NCI-H2196 treated with DMSO at 0.1 percent for 48 hours (cell line): ENCODE measurements at regions not wholly inside any gene's neighbourhood (a gene's known extent, or its start where the extent isn't known, plus 50 kb on each side); places are given as distances from the start of the nearest gene placed in this dataset.

ENCODE experiments used
- DNase-seq: peaks from one replicate; lab custom pipeline; 2025; ENCODE audit not compliant: unreplicated experiment; lab: John Stamatoyannopoulos, UW

DNA sequence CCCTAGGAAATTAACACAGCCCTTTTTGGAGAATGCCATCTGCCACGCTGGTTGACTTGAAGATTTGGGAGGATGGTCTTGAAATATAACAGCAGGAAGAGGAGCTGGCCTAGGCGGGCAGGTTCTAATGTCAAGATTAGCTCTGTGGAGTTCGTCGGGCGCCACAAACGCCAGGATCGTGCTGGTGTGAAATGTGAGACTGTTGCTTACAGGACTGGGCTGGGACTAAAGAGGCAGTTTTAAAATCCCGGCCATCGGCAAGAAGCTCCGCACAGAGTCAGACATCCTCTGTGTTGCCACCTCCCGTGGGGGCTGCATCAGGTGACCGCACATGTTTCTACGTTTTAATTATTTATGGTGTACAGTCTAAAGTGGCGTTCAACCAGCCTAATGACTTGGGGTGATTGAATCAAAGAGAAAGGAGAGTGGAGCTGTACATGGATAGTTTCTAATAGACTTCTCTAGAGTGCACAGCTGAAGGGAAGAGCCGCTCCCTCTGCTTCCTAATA is 99.4 kb upstream of the BCL11A start:
- DNase-seq, result no peak

DNA sequence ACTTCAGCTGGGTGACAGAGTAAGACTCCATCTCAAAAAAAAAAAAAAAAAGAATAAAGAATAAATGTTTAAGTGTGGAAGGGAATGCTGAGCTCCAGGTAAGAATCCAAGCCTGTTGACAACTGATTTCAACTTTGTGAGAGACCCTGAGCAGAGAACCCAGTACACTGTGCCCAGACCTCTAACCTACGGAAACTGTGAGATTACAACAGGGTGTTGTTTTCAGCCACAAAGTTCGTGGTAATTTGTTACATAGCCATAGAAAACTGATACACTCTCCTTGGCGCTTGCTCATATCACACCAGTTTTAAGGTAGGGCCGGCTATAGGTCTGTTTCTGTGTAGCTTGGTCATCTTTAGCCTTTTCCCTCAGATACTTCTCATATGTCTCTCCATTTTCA is 98.4 kb upstream of the PAPOLG start:
- no peak for DNase-seq

- DNase-seq, result no peak
Observed at GRCh38 chr2:60659026-60659425, 97.0 kb upstream of the PAPOLG start.

- DNase-seq, result no peak
Observed at GRCh38 chr2:60661073-60661738, 94.9 kb upstream of the PAPOLG start.

GRCh38 chr2:60662781-60663180 is 93.3 kb upstream of the PAPOLG start:
- no peak for DNase-seq

DNA sequence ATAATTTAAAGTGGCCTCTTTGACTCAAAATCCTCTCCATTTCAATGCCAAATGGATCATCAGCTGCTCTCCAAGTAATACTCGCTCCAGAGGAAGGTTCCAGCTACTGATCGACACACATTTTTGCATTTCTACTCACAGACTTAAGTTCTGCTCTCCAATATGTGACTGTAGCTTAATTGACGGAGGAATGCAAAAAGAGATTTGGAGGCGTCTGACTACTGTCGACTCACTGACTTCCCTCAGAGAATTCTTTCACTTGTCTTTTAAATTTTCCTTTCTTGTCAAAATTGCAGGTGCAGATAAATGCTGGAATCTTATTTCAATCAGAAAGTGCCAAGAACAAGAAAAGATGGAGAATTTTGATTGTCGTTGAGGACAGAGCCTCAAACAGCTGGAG is 84.1 kb upstream of the PAPOLG start:
- no peak for DNase-seq

- peak; percentile 19 for DNase-seq
Observed at GRCh38 chr2:60674524-60675165, 81.4 kb upstream of the PAPOLG start.

DNA sequence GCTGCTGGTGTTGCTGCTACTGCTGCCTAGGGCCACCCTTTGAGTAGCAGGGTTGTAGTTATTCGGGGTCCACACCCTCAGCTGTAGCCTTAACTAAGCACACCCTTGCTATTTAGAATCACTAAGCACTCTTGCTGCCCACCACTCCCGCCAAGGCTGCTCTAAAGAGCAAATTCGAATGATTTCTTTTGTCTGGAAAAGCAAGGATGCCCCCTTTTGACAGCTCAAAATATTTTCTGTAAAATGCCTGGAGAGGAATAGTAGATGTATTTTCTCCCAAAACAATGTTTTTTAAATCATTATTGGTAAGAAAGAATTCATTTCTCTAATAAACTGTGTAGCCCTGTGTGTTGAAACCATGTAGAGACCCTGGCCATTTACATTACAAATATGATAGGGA is 80.8 kb upstream of the PAPOLG start:
- DNase-seq, result no peak

DNA sequence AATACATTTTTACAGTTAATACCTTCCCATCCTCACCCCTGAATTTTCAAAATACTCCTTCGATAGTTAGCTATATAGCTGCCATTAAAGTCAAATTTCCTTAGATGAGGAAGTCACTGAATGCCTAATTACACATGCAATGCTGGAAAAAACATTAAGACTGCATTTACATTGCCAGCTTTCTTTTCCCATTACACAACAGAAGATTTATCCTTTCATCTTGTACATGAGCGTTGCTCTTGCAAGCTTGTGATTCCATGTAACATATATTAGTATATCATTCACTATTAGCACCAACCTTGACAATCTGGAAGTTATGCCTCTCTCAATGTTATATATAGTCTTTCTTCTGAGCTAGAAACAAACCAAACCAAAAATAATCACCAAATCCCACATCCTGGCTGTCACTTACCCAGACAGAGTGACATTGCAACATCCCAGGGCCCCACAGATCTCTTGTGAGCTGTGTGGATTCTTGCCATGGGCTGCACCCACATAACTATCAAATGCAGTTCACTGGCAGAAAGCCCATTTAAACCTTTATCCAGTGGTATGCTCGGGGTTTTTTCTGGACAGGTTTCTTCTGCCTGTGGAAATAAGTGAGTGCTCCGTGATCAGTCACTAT is 79.2 kb upstream of the PAPOLG start:
- DNase-seq, result no peak

- no peak for DNase-seq
Observed at GRCh38 chr2:60677356-60677755, 78.7 kb upstream of the PAPOLG start.

- DNase-seq, result no peak
Observed at GRCh38 chr2:60678551-60678950, 77.5 kb upstream of the PAPOLG start.

GRCh38 chr2:60679036-60679780 is 76.9 kb upstream of the PAPOLG start:
- no peak for DNase-seq

- no peak for DNase-seq
Observed at GRCh38 chr2:60693551-60693950, 62.5 kb upstream of the PAPOLG start.

DNA sequence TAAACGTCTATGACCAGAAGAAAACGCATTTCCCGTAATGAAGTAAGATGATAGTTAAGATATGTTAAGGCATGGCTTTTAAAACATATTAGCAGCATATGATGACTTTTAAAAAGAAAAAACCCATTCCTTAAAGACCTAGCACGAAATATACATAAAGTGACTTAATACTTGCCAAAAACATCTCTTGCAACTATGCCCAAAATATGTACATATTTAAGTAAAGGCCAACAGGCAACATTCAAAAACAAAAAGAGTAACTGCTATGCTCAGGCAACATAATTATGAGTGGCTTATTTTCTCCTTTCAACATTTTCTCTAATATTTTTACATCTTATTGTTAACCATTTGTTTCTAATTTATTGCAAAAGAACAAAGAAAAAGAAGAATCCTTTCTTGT is 60.3 kb upstream of the PAPOLG start:
- no peak for DNase-seq

GRCh38 chr2:60699617-60700016 is 56.5 kb upstream of the PAPOLG start:
- DNase-seq, result no peak

GRCh38 chr2:60706021-60706420 is 50.0 kb upstream of the PAPOLG start:
- no peak for DNase-seq
